DND-41 (cell line): ENCODE measurements at regions not wholly inside any gene's neighbourhood (a gene's known extent, or its start where the extent isn't known, plus 50 kb on each side); places are given as distances from the start of the nearest gene placed in this dataset.

Experiments
- ATAC-seq: fragments of 200-7000 bp; cut with Tn5 transposase; 3 replicates; pipeline ENCODE4 v1.9.1; 2021; ENCODE audit warnings: low read depth; ENCODE audit not compliant: insufficient read depth
- DNase-seq: peaks from one replicate; pipeline ENCODE4 v3.0.0-alpha.2; 2020
- H2AFZ ChIP-seq: 2 replicates; pipeline ENCODE4 v1.6.0; 2012; ENCODE audit warnings: low read depth, low read length
- H3K27ac ChIP-seq: 2 replicates; pipeline ENCODE4 v1.5.1; 2012; ENCODE audit warnings: low read length, inconsistent platforms
- H3K27me3 ChIP-seq: fragments of 200-600 bp; sonication (generic); 2 replicates; pipeline ENCODE4 v1.6.0; 2012; ENCODE audit warnings: low read length, mild to moderate bottlenecking, inconsistent platforms; ENCODE audit not compliant: insufficient read depth, poor library complexity
- H3K36me3 ChIP-seq: 2 replicates; pipeline ENCODE4 v1.5.1; 2012; ENCODE audit warnings: low read length, inconsistent platforms; ENCODE audit not compliant: insufficient read depth
- H3K4me1 ChIP-seq: 2 replicates; pipeline ENCODE4 v1.5.1; 2012; ENCODE audit warnings: mild to moderate bottlenecking, low read length; ENCODE audit not compliant: insufficient read depth
- H3K4me2 ChIP-seq: 2 replicates; pipeline ENCODE4 v1.6.0; 2012; ENCODE audit warnings: mild to moderate bottlenecking, moderate library complexity, low read length, inconsistent platforms; ENCODE audit not compliant: insufficient read depth
- H3K4me3 ChIP-seq, 2 experiments: fragments of 200-600 bp in 1 of 2; shearing (Covaris generic) in 1 of 2; 2 replicates each; pipeline ENCODE4 v1.5.1; 2012 to 2016; ENCODE audit warnings: inconsistent platforms in 2 of 2, low read length in 2 of 2, mild to moderate bottlenecking in 2 of 2, low read depth in 1 of 2, moderate library complexity in 1 of 2
- H3K79me2 ChIP-seq: 2 replicates; pipeline ENCODE4 v1.6.0; 2012; ENCODE audit warnings: low read length, inconsistent platforms; ENCODE audit not compliant: insufficient read depth
- H3K9ac ChIP-seq: 2 replicates; pipeline ENCODE4 v1.6.0; 2012; ENCODE audit warnings: low read depth, mild to moderate bottlenecking, inconsistent platforms, low read length, moderate library complexity
- H3K9me3 ChIP-seq: 2 replicates; pipeline ENCODE4 v1.5.1; 2012; ENCODE audit warnings: low read length, moderate library complexity, mild to moderate bottlenecking, inconsistent platforms; ENCODE audit not compliant: insufficient read depth, severe bottlenecking
- H4K20me1 ChIP-seq: 2 replicates; pipeline ENCODE4 v1.6.0; 2012; ENCODE audit warnings: low read length; ENCODE audit not compliant: insufficient read depth
- CTCF ChIP-seq: IDR thresholded peaks from 2 replicates; pipeline ENCODE4 v1.5.1; 2012; ENCODE audit warnings: borderline replicate concordance, low read length, moderate library complexity, mild to moderate bottlenecking; ENCODE audit not compliant: poor library complexity, severe bottlenecking; ENCODE audit errors: extremely low read depth
- EZH2 ChIP-seq: IDR thresholded peaks from 3 replicates; pipeline ENCODE4 v1.6.1; 2012; ENCODE audit warnings: borderline replicate concordance, low read depth, mild to moderate bottlenecking, moderate library complexity, low read length, inconsistent platforms; ENCODE audit not compliant: severe bottlenecking

GRCh38 chr4:43089730-43090129 is 197.2 kb downstream of the GRXCR1 start:
- no peaks in the 10 kb centered on the region for H3K9me3 ChIP-seq
- no peak overlapping the region for H3K27ac ChIP-seq
- H3K36me3 ChIP-seq = no peaks in the 10 kb centered on the region
- no peaks in the 10 kb centered on the region for H3K4me1 ChIP-seq
- TF ChIP-seq EZH2 (no peak), CTCF (no peak)
- DNase-seq = no peak
- H3K79me2 ChIP-seq = no peaks in the 10 kb centered on the region
- no peaks in the 10 kb centered on the region for H4K20me1 ChIP-seq
- no peak for ATAC-seq
- no peak overlapping the region for H3K4me3 ChIP-seq
- no peak overlapping the region for H2AFZ ChIP-seq
- H3K4me2 ChIP-seq = no peak overlapping the region
- H3K27me3 ChIP-seq = no peaks in the 10 kb centered on the region
- no peak overlapping the region for H3K9ac ChIP-seq

- H2AFZ ChIP-seq = no peak overlapping the region
- ATAC-seq = no peak
- no peaks in the 10 kb centered on the region for H3K27me3 ChIP-seq
- TF ChIP-seq EZH2 = no peak
- no peaks in the 10 kb centered on the region for H4K20me1 ChIP-seq
- no peak overlapping the region for H3K4me3 ChIP-seq
- H3K27ac ChIP-seq = no peak overlapping the region
- no peaks in the 10 kb centered on the region for H3K4me1 ChIP-seq
- no peaks in the 10 kb centered on the region for H3K36me3 ChIP-seq
- no peak overlapping the region for H3K4me2 ChIP-seq
- H3K9ac ChIP-seq = no peak overlapping the region
- no peaks in the 10 kb centered on the region for H3K9me3 ChIP-seq
- no peaks in the 10 kb centered on the region for H3K79me2 ChIP-seq
- DNase-seq = no peak
Measured at GRCh38 chr4:43103048-43103447, 210.5 kb downstream of the GRXCR1 start.

GRCh38 chr4:43112139-43112538 is 219.6 kb downstream of the GRXCR1 start:
- Histone ChIP-seq H3K79me2 (no peaks in the 10 kb centered on the region), H3K9ac (no peak overlapping the region), H3K27ac (no peak overlapping the region), H3K36me3 (no peaks in the 10 kb centered on the region), H3K27me3 (no peaks in the 10 kb centered on the region), H3K4me2 (no peak overlapping the region), H3K9me3 (no peaks in the 10 kb centered on the region), H3K4me3 (no peak overlapping the region), H2AFZ (no peak overlapping the region), H3K4me1 (no peaks in the 10 kb centered on the region), H4K20me1 (no peaks in the 10 kb centered on the region)
- DNase-seq = no peak
- ATAC-seq = no peak
- TF ChIP-seq CTCF (no peak), EZH2 (no peak)

DNA sequence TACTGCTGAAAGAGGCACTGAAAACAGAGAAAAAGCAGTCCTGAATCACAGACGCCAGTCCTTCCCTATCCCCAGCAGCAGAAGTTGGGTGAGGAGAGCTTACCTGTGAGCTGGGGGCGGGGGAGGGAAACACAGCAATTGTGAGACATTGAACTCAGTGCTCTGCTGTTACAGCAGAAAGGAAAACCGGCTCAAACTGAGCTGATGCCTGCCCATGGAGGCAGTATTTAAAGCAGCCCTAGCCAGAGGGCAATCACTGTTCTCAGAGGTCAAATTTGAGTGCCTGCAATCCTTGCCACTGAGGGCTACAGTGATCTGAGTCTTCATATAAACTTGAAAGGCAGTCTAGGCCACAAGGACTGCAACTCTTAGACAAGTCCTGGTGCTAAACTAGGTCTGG is 220.7 kb downstream of the GRXCR1 start:
- H3K4me3 ChIP-seq = no peak overlapping the region
- DNase-seq = no peak
- no peaks in the 10 kb centered on the region for H4K20me1 ChIP-seq
- no peak overlapping the region for H3K27ac ChIP-seq
- H3K9ac ChIP-seq = no peak overlapping the region
- H3K4me2 ChIP-seq = no peak overlapping the region
- no peak for ATAC-seq
- H3K79me2 ChIP-seq = no peaks in the 10 kb centered on the region
- no peaks in the 10 kb centered on the region for H3K9me3 ChIP-seq
- no peaks in the 10 kb centered on the region for H3K27me3 ChIP-seq
- H3K4me1 ChIP-seq = no peaks in the 10 kb centered on the region
- H2AFZ ChIP-seq = peak overlapping the region; percentile 16; the same call in 1 of the 2 replicates
- TF ChIP-seq CTCF (no peak), EZH2 (no peak)
- no peaks in the 10 kb centered on the region for H3K36me3 ChIP-seq
